ENCODE measurements at regions not wholly inside any gene's neighbourhood (a gene's known extent, or its start where the extent isn't known, plus 50 kb on each side); places are given as distances from the start of the nearest gene placed in this dataset.

DNA sequence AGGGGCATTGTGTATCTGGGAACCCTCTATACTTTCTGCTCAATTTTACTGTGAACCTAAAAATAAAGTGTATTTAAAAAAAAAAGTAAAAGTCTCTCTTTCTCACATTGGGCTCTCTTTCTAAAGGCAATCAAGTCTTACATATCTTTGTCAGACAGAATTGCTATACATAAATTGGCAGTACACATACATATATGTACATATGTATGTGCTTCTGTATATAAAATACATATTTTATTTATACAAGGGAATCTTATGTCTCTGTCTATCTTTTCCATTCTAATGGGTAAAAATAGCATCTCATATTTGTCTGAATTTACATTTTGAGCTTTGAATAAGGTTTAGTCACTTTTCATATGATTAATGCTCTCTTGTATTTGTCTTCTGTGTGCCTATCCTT, 348.8 kb downstream of the SPATA31D1 start:
- in situ Hi-C loops (cut with HindIII; ENCODE audit: low pct_ligation_motif_present, low pct_unique_long_range_greater_than_20kb, low sequenced_read_pairs): no loop called here
- DNase-seq: no peak

DNA sequence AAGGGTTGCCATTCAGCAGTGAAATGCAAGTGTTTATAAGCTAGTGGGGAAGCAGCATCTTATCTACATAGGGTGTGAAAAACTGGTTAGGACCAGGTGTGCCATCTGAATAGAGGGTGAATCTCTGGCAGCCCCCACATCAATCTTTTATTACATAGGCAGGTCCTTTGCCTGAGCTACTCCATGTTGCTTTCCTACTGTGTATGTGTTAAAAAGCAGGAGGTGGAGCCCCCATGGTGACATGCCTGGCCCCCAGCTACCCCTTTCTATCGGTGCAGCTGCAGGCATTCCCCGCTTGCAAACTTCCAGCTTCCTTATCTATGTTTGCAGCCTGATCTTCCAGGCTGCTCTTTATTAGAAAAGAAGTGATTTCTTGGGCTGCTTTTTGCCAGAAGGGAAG, 353.5 kb downstream of the SPATA31D1 start:
- no peak for DNase-seq
- in situ Hi-C loops (cut with HindIII; ENCODE audit: low pct_ligation_motif_present, low pct_unique_long_range_greater_than_20kb, low sequenced_read_pairs): no loop called here

DNA sequence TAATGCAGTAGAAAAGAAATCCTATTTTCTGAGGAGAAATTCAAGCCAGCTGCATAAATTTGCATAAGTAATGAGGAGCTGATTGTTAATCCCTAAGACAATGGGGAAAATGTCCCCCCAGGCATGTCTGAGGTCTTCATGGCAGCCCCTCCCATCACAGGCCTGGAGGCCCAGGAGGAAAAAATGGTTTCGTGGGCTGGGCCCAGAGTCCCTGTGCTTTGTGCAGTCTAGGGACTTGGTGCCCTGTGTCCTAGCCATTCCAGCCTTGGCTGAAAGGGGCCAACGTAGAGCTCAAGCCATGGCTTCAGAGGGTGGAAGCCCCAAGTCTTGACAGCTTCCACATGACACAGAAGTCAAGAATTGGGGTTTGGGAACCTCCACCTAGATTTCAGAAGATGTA, 357.5 kb downstream of the SPATA31D1 start:
- DNase-seq: no peak
- in situ Hi-C loops (cut with HindIII; ENCODE audit: low pct_ligation_motif_present, low pct_unique_long_range_greater_than_20kb, low sequenced_read_pairs): no loop called here

DNA sequence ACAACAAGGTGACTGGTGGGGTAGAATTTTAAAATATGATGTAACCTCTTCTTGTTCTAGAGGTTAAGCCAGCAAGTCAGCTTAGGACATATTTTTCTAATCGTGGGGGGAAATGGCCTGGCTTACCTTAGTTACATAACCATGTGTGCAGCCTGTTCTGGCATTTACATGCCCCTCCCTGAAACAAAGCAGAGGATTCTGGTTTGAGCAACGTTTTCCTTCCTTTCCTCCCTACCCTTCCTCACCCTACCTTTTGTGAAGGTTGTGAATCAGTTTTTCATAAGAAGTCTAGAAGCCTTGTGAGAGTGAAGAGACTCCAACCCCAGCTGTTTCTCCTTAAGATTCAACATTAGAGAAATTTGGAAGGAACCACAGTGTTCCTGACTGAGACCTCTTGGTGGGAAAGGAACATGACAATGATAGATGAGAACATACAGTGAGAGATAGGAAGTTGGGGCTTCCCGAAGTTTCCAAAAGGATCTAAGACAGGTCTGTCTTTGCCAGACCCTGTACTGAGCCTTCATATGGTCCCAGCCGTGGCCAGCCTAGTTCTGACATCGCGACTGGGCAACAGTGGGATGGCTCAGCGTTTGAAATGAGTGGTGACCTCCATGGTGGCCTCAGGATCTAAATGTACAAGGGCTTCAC, 365.2 kb downstream of the SPATA31D1 start:
- in situ Hi-C loops (cut with HindIII; ENCODE audit: low pct_ligation_motif_present, low pct_unique_long_range_greater_than_20kb, low sequenced_read_pairs): no loop called here
- DNase-seq: no peak

DNA sequence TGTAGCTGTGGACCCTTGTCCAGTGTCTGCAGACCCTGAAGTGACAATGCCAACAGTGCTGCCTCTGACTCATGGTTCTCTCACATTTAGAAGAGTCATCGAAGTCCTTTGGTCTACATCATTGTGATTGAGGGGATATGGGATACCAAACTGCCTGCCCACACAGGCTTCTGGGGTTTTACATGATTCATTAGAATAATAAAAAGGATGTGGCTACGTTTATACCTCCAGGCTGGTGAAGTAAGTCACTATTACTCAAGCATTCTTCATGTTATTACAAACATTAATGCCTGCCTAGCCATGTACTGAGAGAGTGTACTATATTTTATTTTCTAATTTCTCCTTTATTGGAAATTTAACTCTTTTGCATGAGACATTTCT, 365.7 kb downstream of the SPATA31D1 start:
- in situ Hi-C loops (cut with HindIII; ENCODE audit: low pct_ligation_motif_present, low pct_unique_long_range_greater_than_20kb, low sequenced_read_pairs): no loop called here
- no peak for DNase-seq

DNA sequence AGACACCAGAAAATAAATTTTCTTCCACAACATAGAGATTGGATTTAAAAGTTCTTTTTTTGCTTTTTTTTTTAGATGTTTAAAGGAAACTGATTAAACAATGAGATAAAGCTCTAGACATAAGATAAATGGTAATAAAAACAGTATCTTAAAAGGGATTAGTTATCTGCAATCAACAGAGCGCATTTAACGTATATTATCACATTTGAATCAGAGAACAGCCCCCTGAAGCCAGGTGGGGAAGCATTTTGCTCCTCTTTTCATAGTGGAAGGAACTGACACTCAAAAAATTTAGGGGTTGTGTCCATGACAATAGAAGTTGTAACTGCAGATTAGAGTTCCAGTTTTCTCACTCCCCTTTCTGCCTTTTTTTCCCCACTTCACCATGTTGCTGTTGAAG, 367.6 kb downstream of the SPATA31D1 start:
- DNase-seq: no peak

DNA sequence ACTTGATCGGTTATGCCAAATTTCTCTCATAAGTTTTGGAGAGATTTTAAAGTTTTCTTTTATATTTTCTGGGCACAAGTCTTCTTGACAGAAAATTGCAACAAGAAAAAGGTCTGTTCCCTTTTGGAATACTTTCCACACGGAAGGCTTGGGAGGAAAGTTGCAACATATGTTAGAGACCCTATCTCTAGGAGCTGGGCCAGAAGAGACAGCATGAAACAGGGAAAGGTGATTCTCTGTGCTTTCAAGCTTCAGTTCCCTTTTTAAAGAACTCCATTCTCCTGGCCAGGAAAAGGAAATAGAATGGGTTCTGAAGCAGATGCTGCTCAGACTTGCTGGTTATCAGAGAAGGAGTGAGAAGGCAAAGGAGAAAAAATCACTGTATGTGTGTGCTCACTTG, 368.3 kb downstream of the SPATA31D1 start:
- no peak for DNase-seq
- in situ Hi-C loops (cut with HindIII; ENCODE audit: low pct_ligation_motif_present, low pct_unique_long_range_greater_than_20kb, low sequenced_read_pairs): no loop called here

More for the DNA sequence above, 367.6 kb downstream of the SPATA31D1 start:
- in situ Hi-C loops (cut with HindIII; ENCODE audit: low pct_ligation_motif_present, low pct_unique_long_range_greater_than_20kb, low sequenced_read_pairs): no loop called here

DNA sequence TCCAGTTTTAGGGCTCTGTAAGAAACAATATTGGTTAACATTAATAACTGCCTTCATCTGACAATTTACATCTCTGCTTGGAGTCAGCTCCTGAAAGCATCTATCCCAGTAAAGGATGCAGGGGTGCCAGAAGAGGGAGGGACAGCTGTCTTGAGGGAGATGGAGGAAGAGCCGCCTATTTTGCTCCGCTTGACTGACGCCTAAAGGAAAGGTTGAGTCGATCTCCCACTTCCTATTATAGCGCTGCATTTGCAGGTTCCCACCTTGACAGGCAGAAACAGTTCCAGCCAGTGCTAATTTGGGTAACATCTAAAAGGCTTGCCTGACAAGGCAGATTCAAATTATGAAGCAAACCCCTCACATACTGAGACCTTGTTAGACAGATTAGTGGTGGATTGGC, 374.6 kb downstream of the SPATA31D1 start:
- in situ Hi-C loops (cut with HindIII; ENCODE audit: low pct_ligation_motif_present, low pct_unique_long_range_greater_than_20kb, low sequenced_read_pairs): no loop called here
- DNase-seq: no peak

DNA sequence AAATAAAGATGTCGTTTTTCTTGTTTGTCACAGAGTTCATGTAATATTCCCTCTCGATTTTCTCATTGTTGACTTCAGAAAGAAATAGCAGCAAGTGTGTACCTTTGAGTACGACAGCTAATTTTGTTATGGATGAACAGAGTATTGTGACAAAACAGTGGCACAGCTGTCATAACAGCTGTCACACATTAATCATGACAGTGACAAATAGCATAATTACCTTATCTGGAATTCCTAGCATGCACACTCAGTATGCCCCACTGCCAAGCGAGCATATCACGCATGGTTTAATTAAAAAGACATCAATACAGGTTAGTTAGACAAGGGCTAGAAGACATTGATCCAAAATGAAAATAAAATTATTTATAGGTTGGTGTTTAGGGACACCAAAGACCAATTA, 375.1 kb downstream of the SPATA31D1 start:
- DNase-seq: no peak
- in situ Hi-C loops (cut with HindIII; ENCODE audit: low pct_ligation_motif_present, low pct_unique_long_range_greater_than_20kb, low sequenced_read_pairs): no loop called here

DNA sequence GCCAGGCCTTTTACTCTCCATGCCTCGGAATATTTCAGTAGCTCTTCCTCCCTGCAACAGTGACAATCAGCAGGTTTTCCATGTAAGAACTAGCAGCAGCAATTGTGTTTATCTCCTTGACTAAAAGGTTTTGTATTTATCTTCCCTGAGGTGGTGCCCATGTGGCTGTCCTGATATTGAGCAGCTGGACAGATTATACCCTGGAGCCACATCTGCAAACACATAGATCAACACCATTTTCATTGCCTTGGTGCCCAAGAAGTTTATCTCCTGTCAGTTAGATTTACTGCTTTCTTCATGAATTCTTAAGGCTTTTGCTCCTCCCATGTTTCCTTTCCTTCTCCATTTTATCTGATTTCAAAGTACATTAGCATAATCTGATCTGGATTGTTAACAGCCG, 378.4 kb downstream of the SPATA31D1 start:
- no peak for DNase-seq
- in situ Hi-C loops (cut with HindIII; ENCODE audit: low pct_ligation_motif_present, low pct_unique_long_range_greater_than_20kb, low sequenced_read_pairs): no loop called here

DNA sequence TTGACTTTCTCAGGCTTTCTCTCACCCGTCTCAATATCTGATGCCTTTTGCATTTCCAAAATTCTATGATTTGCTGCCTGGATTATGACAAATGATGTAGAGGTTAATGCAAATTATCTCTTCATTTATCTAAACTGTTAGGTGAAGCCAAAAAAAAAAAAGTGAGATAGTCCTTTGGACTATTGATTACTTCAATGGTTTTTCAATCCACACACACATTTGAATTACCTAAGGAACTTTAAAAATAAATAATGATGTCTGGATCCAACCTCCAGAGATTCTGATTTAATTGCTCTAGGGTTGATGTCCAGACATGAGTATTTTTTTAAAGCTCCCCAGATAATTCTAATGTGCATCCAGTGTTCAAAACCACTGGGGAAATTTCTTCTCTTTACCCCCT, 379.4 kb downstream of the SPATA31D1 start:
- in situ Hi-C loops (cut with HindIII; ENCODE audit: low pct_ligation_motif_present, low pct_unique_long_range_greater_than_20kb, low sequenced_read_pairs): no loop called here

DNA sequence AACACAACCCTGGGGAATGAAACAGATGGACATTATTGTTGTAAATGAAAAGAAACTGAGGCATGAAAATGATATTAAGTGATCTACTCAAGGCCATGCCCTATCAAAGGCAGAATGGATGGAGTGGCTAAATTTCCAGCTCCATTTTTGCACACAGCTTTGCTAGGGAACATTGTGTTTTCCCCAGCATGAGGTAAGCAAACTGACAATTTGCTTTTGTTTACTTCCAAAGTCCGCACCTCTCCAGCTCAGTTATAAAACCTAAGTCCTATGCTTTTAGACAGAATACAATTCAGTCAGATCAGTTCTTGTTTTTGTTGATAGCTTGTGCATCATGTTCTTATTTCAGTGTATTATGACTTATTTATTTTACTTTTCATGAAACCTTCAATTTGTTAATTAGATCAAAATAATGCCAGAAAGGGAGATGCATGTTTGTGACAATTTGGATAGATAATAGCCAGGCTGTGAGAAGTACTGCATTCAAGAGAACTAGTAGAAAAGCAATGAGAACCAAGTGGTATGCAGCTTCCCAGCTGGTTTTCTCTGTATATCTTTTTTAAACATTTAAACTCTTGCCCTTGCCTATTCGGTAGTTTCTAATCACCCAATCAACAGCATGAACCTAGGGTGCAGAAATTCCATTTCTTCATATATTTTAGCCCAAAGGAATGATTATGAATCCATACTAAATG, 380.8 kb downstream of the SPATA31D1 start:
- DNase-seq: no peak
- in situ Hi-C loops (cut with HindIII; ENCODE audit: low pct_ligation_motif_present, low pct_unique_long_range_greater_than_20kb, low sequenced_read_pairs): no loop called here

More for the DNA sequence above, 379.4 kb downstream of the SPATA31D1 start:
- no peak for DNase-seq

DNA sequence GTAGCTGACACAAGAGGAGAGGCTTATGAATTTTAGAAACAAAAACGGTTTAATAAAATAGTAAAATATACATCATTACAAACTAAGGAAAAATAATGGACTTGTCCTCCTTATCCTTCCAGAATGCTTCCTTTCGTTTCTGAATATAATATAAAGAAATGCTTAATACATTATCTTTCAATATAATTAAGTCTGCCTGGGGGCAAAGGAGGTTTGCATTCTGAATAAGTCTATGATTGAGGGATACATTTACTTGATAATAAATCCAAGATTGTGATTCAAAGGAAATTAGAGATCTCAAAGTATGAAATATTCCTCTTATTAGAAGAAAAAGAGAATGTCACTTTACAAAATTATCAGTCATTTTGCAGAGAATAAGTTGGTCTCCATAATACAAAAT, 386.5 kb downstream of the SPATA31D1 start:
- in situ Hi-C loops (cut with HindIII; ENCODE audit: low pct_ligation_motif_present, low pct_unique_long_range_greater_than_20kb, low sequenced_read_pairs): no loop called here
- no peak for DNase-seq

DNA sequence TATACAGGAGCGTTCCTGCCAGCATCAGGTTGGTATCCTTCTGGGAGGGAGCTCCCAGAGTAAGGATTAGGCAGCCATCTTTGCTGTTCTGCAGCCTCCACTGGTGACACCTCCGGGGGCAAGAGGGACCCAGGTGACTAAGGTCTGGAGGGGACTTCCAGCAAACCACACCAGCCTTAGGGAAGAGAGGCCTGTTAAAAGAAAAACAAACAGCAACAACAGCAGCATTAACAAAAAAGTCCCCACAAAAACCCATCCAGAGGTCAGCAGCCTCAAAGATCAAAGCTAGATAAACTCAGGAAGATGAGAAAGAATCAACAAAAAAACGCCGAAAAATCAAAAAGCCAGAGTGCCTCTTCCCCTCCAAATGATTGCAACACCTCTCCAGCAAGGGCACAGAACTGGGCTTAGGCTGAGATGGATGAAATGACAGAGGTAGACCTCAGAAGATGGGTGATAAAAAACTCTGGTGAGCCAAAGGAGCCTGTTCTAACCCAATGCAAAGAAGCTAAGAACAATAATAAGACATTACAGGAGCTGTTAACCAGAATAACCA, 388.2 kb downstream of the SPATA31D1 start:
- in situ Hi-C loops (cut with HindIII; ENCODE audit: low pct_ligation_motif_present, low pct_unique_long_range_greater_than_20kb, low sequenced_read_pairs): no loop called here

DNA sequence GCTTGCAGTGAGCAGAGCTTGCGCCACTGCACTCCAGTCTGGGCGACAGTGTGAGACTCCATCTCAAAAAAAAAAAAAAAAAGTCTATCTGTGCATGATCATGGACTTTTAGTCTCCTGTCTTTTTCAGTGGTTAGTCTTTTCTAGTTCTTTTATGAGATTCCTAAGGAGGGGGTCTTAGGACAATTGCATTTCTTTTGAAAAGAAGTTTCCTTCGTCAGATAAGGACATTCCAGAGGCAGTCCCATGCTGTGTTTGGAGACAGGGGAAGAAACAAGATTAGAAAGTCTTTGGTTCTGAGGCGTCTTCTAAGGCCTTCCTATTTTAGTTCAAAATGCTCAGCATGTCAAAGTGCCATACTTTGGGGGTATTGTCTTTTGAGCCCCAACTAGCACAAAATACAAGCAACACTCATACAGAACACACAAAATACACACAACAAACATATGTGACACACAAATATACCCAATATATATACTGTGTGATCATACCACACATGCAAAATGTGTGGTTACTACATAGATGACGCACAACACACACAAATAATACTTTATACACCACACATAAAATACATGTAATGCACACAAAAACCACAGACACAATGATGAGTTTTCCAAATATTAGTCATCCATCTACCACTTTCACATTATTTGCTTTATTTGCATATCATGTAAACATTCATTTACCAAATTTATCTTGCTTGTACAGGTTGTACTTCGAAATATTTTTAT, 394.5 kb downstream of the SPATA31D1 start:
- in situ Hi-C loops (cut with HindIII; ENCODE audit: low pct_ligation_motif_present, low pct_unique_long_range_greater_than_20kb, low sequenced_read_pairs): no loop called here
- DNase-seq: no peak

More for the DNA sequence above, 388.2 kb downstream of the SPATA31D1 start:
- DNase-seq: no peak

DNA sequence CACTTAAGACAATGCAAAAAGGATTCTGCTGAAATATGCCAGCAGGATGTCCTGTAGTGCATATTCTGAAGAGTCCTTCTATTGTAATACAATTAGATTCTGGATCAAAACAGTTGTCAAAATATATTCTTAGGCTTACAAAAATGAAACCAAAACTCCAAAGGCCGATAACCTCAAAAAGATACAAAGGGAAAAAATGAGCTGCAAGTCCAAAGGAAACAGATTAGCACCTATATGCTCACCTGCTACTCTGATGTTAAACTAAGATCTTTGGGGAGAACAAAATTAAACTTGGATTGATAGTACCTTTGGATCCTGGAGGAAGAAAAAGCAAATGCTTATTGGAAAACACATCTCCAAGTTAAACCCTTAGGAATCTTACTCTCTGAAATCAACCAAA, 397.1 kb downstream of the SPATA31D1 start:
- in situ Hi-C loops (cut with HindIII; ENCODE audit: low pct_ligation_motif_present, low pct_unique_long_range_greater_than_20kb, low sequenced_read_pairs): no loop called here
- DNase-seq: no peak

DNA sequence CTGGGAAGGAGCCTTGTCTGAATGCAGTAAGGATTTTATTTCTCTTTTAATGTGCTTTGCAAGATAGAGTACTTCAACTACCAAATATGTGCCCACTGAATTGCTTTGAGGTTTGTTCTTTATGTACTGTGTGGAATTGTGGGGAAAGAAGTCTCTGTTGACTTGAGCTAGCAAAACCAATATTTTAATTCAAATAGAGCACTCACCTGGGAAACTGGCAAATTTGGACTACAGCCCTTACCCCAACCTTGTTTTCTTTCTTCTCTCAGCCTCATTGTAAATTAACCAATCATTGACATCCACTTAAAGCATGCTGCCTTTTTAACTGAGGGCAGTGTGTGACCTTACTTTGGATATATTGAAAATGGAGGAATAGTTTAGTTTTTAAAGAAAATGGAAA, 409.0 kb downstream of the SPATA31D1 start:
- no peak for DNase-seq
- in situ Hi-C loops (cut with HindIII; ENCODE audit: low pct_ligation_motif_present, low pct_unique_long_range_greater_than_20kb, low sequenced_read_pairs): no loop called here

DNA sequence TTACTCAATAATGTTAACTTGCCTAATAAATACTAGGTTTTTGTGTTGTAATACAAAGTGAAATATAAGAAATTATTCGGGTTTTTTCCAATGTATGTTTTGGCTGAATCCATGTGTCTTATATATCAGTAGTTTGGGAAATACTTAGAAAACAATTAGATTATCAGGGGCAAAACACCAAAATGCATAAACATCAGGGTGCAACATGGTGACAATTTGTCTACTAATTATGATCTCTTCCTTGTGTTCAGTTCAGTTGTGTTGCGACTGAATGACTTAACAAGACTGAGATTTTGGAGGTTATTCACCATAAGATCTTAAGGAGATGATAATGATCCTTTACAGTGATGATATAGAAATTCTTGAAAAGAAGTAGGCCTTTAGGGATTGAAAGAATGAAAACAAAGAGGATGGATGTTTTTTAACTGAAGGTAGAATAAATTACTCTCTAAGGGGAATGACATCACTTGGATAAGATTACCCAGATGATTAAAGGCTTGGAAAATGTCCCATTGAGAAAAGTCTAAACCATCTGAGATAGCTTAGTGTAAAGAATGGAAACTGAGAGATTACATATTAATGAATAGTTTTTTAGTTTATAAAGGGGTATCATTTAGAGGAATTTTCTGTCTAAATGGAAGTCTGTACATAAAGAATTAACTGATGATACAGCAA, 415.8 kb downstream of the SPATA31D1 start:
- no peak for DNase-seq
- in situ Hi-C loops (cut with HindIII; ENCODE audit: low pct_ligation_motif_present, low pct_unique_long_range_greater_than_20kb, low sequenced_read_pairs): no loop called here

DNA sequence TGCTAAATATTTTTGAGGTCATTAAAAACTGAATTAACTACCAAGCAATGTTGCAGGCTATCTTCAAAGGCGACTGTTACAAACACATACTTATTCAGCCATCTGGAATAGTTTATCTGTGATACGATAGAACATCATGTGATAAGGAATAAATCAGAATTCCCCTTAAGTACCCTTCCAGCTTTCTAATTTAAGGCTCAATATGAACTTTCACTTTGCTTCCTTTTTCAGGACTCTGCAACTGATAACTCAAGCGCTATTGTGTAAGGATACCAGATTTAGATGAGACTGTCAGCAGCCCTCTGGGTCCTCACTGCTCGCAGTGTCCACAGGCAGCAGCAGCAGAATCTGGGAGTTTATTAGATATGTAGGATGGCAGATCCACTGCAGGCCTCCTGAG, 416.3 kb downstream of the SPATA31D1 start:
- in situ Hi-C loops (cut with HindIII; ENCODE audit: low pct_ligation_motif_present, low pct_unique_long_range_greater_than_20kb, low sequenced_read_pairs): no loop called here
- DNase-seq: no peak

All from ACHN (cell line).